GM21390 (cell line): ENCODE measurements at regions not wholly inside any gene's neighbourhood (a gene's known extent, or its start where the extent isn't known, plus 50 kb on each side); places are given as distances from the start of the nearest gene placed in this dataset.
A peak's percentile ranks its signal among the peaks of the same experiment; 100 is the strongest.
"Not testable (repeated sequence)": the region's sequence is repeated elsewhere in the genome, so short reads cannot be mapped to it uniquely, and the experiment has no call there.

Experiments used
- ATAC-seq: cut with Tn5 transposase; IDR thresholded peaks from one replicate; pipeline ENCODE4 v1.9.1; 2021; ENCODE audit not compliant: unreplicated experiment

- not testable (repeated sequence) for ATAC-seq
Measured at GRCh38 chr3:195669310-195669709, 51.5 kb upstream of the MUC20 start.

GRCh38 chr3:195668131-195668766, 52.5 kb upstream of the MUC20 start:
- ATAC-seq: not testable (repeated sequence)

- ATAC-seq: not testable (repeated sequence)
Measured at GRCh38 chr3:195665311-195665710, 55.5 kb upstream of the MUC20 start.

GRCh38 chr3:195664131-195664530, 56.6 kb upstream of the MUC20 start:
- not testable (repeated sequence) for ATAC-seq

- ATAC-seq: not testable (repeated sequence)
Measured at GRCh38 chr3:195659136-195659533, 61.6 kb upstream of the MUC20 start.

- peak; percentile 40 for ATAC-seq
Measured at GRCh38 chr3:195658381-195659135, 62.2 kb upstream of the MUC20 start.

GRCh38 chr3:195657475-195658372, 63.1 kb upstream of the MUC20 start:
- ATAC-seq: peak; percentile 82

- ATAC-seq: not testable (repeated sequence)
Measured at GRCh38 chr3:195656091-195656490, 64.7 kb upstream of the MUC20 start.

- not testable (repeated sequence) for ATAC-seq
Measured at GRCh38 chr3:195654746-195655145, 66.0 kb upstream of the MUC20 start.

GRCh38 chr3:195654138-195654537, 66.6 kb upstream of the MUC20 start:
- ATAC-seq: not testable (repeated sequence)

GRCh38 chr3:195653641-195654040, 67.1 kb upstream of the MUC20 start:
- not testable (repeated sequence) for ATAC-seq

GRCh38 chr3:195647912-195648702, 64.4 kb upstream of the APOD start:
- not testable (repeated sequence) for ATAC-seq

- not testable (repeated sequence) for ATAC-seq
Measured at GRCh38 chr3:195645872-195646271, 62.1 kb upstream of the APOD start.

GRCh38 chr3:195643245-195643644, 59.5 kb upstream of the APOD start:
- ATAC-seq: not testable (repeated sequence)

- not testable (repeated sequence) for ATAC-seq
Measured at GRCh38 chr3:195642311-195642710, 58.6 kb upstream of the APOD start.

GRCh38 chr3:195638456-195638855, 54.7 kb upstream of the APOD start:
- not testable (repeated sequence) for ATAC-seq

- not testable (repeated sequence) for ATAC-seq
Measured at GRCh38 chr3:195637473-195638233, 53.9 kb upstream of the APOD start.

- ATAC-seq: not testable (repeated sequence)
Measured at GRCh38 chr3:195637011-195637410, 53.3 kb upstream of the APOD start.

- ATAC-seq: not testable (repeated sequence)
Measured at GRCh38 chr3:195635898-195636685, 52.4 kb upstream of the APOD start.
